ENCODE measurements at regions not wholly inside any gene's neighbourhood (a gene's known extent, or its start where the extent isn't known, plus 50 kb on each side); places are given as distances from the start of the nearest gene placed in this dataset.

GRCh38 chr15:70358871-70359647 is 261.3 kb upstream of the TLE3 start:
- Histone ChIP-seq H4K91ac (replicated peaks; ENCODE audit: insufficient read length, low read length) (no peak overlapping the region), H2BK20ac (ENCODE audit: low read length) (no peak overlapping the region), H3K4me1 (replicated peaks in 1 of 4; ENCODE audit: control insufficient read depth in 3 of 4, insufficient read depth in 4 of 4, low read length in 3 of 4) (peaks cover 0 to 5% (median 2%) of the 10 kb centered on the region in 4 experiments; a peak in 2 of 7 replicates), H3K79me1 (ENCODE audit: low read depth, low read length) (no peaks in the 10 kb centered on the region), H2BK120ac (replicated peaks; ENCODE audit: low read depth, low read length) (no peak overlapping the region), H3K27me3 (replicated peaks in 1 of 4; ENCODE audit: control insufficient read depth in 3 of 4, extremely low read depth in 1 of 4, insufficient read depth in 3 of 4, low read length in 3 of 4) (no peaks in the 10 kb centered on the region), H3K9ac (replicated peaks in 1 of 4; ENCODE audit: extremely low read depth in 1 of 4, low read depth in 3 of 4, low read length in 3 of 4) (no peak overlapping the region), H3K4me3 (ENCODE audit: extremely low read depth in 1 of 4, insufficient read depth in 2 of 4, low read depth in 3 of 4, low read length in 4 of 4) (no peak overlapping the region), H2BK15ac (ENCODE audit: low read length) (no peak overlapping the region), H2AFZ (ENCODE audit: low read length) (no peak overlapping the region), H3K79me2 (ENCODE audit: control insufficient read depth in 1 of 2, insufficient read depth in 2 of 2, low read length in 2 of 2) (no peaks in the 10 kb centered on the region), H3K9me3 (ENCODE audit: insufficient read depth in 2 of 2, low read depth in 1 of 2, low read length in 1 of 2) (no peaks in the 10 kb centered on the region), H3K14ac (ENCODE audit: insufficient read length) (no peak overlapping the region), H2BK12ac (ENCODE audit: low read depth, low read length) (no peak overlapping the region), H3K27ac (ENCODE audit: low read depth, low read length) (no peak overlapping the region), H3K18ac (ENCODE audit: extremely low read depth, low read length) (no peak overlapping the region; the same call in 1 of the 2 replicates), H4K8ac (ENCODE audit: extremely low read depth, insufficient read depth, low read length) (no peak overlapping the region), H3K56ac (replicated peaks; ENCODE audit: insufficient read length, low read depth, low read length) (no peak overlapping the region), H4K5ac (ENCODE audit: insufficient read length, low read depth, low read length) (no peak overlapping the region), H4K20me1 (replicated peaks in 1 of 2; ENCODE audit: control insufficient read depth in 1 of 2, insufficient read depth in 2 of 2, low read length in 2 of 2) (no peaks in the 10 kb centered on the region), H3K23ac (ENCODE audit: insufficient read length) (no peak overlapping the region), H2AK5ac (ENCODE audit: low read depth, low read length) (no peak overlapping the region), H3K4me2 (ENCODE audit: insufficient read depth in 1 of 2, low read depth in 2 of 2, low read length in 2 of 2) (no peak overlapping the region), H3K23me2 (ENCODE audit: low read depth, low read length) (peaks cover 1% of the 10 kb centered on the region; the same call in 1 of the 2 replicates), H2BK5ac (ENCODE audit: low read depth, low read length) (no peak overlapping the region), H3K4ac (replicated peaks; ENCODE audit: insufficient read length, low read depth, low read length) (no peak overlapping the region), H3K36me3 (ENCODE audit: control insufficient read depth in 2 of 4, insufficient read depth in 4 of 4, low read length in 3 of 4) (no peaks in the 10 kb centered on the region)
- POLR2A ChIA-PET (ENCODE audit: partially characterized antibody), result interaction anchor here (1.3 kb wide), 1 partner anchor 260 kb away, joined by 3 read pairs; no protein-coding TSS in a partner anchor
- FAIRE-seq, result no peak
- 87% methylated on average over 14 of the region's 14 CpGs; no CpG with 5 or more reads in 1 of the 2 experiments for WGBS, 2 experiments (ENCODE audit: extremely low coverage in 1 of 2, insufficient coverage in 1 of 2, insufficient read length in 1 of 2, insufficient replicate concordance in 2 of 2, low coverage in 1 of 2, low lambda C conversion rate in 2 of 2, missing lambda C conversion rate in 1 of 2)
- CTCF ChIA-PET (ENCODE audit: partially characterized antibody), result interaction anchor here (1.0 to 1.5 kb wide), 3 partner anchors 16 to 886 kb away, joined by 3 to 4 read pairs (median 3); no protein-coding TSS in a partner anchor
- no peak for DNase-seq (ENCODE audit: low read depth in 1 of 2, low spot score in 2 of 2)
- TF ChIP-seq GABPA (IDR thresholded peaks at IDR 0.05; ENCODE audit: borderline replicate concordance, insufficient read depth, low read length), result no peak
- TF ChIP-seq SP4 (IDR thresholded peaks at IDR 0.05; ENCODE audit: low read length), result no peak
- TF ChIP-seq ZNF274 (IDR thresholded peaks at IDR 0.05; ENCODE audit: borderline replicate concordance, extremely low read depth, low read length), result no peak
- no peak for TF ChIP-seq USF2 (IDR thresholded peaks at IDR 0.05; ENCODE audit: low read length)
- TF ChIP-seq KDM4A (IDR thresholded peaks at IDR 0.05; ENCODE audit: low read depth, low read length, severe bottlenecking), result no peak
- no peak for TF ChIP-seq RFX5 (IDR thresholded peaks at IDR 0.05; ENCODE audit: borderline replicate concordance, low read depth, low read length)

Data from H1 (cell line).